ENCODE measurements at regions not wholly inside any gene's neighbourhood (a gene's known extent, or its start where the extent isn't known, plus 50 kb on each side); places are given as distances from the start of the nearest gene placed in this dataset.

DNA sequence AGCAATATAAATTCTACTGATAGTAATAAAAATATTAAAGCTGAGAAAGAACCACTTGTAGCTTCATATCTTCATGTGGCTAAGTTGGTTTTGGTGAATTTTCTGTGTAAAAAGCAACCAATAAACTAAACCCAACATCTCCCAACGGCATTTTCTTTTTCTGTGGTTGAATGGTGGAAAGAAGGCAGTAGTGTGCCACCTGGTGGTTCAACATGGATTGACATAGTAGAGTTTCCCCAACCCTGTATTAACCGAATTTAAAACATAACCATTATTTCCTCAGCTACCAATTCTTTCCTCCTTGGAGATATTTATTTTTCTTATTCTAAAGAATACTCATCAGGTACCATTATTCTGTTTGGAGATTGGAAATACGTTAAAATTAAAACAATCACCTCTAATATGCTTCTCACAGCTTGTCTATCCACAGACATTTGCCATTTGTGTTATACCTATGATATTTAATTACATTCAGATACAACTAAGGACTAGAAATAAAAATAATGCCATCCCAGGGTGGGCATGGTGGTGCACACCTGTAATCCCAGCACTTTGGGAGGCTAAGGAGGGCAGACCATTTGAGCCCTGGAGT, 117.1 kb upstream of the EEF1E1 start:
- TF ChIP-seq, protein P1, sequence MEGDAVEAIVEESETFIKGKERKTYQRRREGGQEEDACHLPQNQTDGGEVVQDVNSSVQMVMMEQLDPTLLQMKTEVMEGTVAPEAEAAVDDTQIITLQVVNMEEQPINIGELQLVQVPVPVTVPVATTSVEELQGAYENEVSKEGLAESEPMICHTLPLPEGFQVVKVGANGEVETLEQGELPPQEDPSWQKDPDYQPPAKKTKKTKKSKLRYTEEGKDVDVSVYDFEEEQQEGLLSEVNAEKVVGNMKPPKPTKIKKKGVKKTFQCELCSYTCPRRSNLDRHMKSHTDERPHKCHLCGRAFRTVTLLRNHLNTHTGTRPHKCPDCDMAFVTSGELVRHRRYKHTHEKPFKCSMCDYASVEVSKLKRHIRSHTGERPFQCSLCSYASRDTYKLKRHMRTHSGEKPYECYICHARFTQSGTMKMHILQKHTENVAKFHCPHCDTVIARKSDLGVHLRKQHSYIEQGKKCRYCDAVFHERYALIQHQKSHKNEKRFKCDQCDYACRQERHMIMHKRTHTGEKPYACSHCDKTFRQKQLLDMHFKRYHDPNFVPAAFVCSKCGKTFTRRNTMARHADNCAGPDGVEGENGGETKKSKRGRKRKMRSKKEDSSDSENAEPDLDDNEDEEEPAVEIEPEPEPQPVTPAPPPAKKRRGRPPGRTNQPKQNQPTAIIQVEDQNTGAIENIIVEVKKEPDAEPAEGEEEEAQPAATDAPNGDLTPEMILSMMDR (IDR thresholded peaks at IDR 0.05): peak; percentile 85
- no peak for TF ChIP-seq EZH2 (IDR thresholded peaks at IDR 0.05)
- no peak for TF ChIP-seq EZH2phosphoT487 (IDR thresholded peaks at IDR 0.05)

Data from neural progenitor cell (in vitro differentiated cells).